ENCODE measurements at regions not wholly inside any gene's neighbourhood (a gene's known extent, or its start where the extent isn't known, plus 50 kb on each side); places are given as distances from the start of the nearest gene placed in this dataset.

DNA sequence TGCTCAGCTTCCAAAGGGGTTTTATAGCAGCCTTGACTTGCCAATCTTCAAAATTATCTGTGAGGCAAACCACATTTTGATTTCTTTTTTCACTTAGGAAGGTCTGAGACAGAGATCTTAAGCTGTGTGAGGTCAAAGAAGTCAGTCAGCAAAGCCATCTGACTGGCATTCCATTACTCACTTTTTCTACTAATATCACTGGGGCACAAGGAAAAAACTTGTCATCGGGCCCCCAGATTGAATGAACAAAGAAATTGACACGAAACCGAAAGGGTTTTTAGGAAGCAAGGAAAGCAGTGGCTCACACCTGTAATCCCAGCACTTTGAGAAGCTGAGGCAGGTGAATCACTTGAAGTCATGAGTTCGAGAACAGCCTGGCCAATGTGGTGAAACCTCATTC, 78.5 kb upstream of the FRMD4A start (continued):
- TF ChIP-seq, protein P1, sequence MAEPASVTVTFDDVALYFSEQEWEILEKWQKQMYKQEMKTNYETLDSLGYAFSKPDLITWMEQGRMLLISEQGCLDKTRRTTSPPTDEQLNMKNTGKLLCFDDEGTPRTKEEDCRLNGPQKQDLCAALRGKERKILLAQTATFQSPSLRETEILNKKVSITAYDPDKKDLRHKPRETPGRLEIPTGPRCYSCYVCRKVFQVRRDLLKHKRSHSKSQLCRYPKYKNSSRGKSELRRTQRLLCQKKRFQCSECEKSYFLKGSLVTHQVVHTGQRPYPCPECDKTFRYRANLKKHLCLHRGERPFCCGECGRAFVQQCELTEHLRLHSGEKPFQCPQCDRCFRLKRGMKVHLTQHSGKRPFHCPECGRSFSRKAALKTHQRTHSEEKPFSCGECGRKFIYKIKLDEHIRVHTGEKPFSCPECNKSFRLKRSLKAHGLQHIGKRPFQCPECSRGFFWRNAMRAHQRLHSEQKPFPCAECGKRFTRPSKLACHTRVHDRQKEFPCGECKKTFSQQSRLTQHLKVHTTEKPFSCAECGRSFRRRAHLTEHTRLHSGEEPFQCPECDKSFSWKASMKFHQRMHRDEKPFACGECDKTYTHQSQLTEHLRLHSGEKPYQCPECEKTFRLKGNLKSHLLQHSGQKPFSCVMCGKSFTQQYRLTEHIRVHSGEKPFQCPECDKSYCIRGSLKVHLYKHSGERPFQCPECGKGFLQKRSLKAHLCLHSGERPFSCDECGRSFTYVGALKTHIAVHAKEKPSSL (CRISPR knock-in tag; conservative IDR thresholded peaks at IDR 0.05) = no peak

DNA sequence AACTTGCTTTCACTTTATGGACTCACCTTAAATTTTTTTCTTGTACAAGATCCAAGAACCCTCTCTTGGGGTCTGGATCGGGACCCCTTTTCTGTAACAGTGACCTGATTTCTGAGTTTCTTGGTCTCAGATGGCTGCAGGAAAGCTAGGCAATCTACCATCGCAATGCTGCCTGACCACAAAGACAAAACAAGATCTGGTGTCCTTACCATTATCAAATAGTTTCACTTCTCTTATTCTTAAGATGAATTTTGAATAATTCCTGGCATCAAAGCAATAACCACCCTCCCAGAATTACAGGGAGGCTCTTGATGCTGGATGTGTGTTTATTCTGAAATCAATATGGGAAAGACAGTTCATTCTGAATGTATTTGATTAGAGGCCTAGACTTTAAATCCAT, 77.4 kb upstream of the FRMD4A start:
- no peak for ATAC-seq
- POLR2A ChIA-PET = no interaction called here
- Mint-ChIP-seq H3K4me3 (no peak overlapping the region), H3K9me3 (no peaks in the 10 kb centered on the region), H3K27me3 (ENCODE audit: low read depth) (peaks cover 2% of the 10 kb centered on the region; the same call in 1 of the 2 replicates), H3K36me3 (no peaks in the 10 kb centered on the region), H3K27ac (no peak overlapping the region), H3K4me1 (peaks cover 9% of the 10 kb centered on the region)
- DNase-seq (ENCODE audit: low spot score) = no peak
- no peak for TF ChIP-seq NR1H2 (CRISPR knock-in tag; IDR thresholded peaks at IDR 0.05)
- no peak for TF ChIP-seq GABPB1 (CRISPR knock-in tag; IDR thresholded peaks at IDR 0.05)
- TF ChIP-seq, protein P2, sequence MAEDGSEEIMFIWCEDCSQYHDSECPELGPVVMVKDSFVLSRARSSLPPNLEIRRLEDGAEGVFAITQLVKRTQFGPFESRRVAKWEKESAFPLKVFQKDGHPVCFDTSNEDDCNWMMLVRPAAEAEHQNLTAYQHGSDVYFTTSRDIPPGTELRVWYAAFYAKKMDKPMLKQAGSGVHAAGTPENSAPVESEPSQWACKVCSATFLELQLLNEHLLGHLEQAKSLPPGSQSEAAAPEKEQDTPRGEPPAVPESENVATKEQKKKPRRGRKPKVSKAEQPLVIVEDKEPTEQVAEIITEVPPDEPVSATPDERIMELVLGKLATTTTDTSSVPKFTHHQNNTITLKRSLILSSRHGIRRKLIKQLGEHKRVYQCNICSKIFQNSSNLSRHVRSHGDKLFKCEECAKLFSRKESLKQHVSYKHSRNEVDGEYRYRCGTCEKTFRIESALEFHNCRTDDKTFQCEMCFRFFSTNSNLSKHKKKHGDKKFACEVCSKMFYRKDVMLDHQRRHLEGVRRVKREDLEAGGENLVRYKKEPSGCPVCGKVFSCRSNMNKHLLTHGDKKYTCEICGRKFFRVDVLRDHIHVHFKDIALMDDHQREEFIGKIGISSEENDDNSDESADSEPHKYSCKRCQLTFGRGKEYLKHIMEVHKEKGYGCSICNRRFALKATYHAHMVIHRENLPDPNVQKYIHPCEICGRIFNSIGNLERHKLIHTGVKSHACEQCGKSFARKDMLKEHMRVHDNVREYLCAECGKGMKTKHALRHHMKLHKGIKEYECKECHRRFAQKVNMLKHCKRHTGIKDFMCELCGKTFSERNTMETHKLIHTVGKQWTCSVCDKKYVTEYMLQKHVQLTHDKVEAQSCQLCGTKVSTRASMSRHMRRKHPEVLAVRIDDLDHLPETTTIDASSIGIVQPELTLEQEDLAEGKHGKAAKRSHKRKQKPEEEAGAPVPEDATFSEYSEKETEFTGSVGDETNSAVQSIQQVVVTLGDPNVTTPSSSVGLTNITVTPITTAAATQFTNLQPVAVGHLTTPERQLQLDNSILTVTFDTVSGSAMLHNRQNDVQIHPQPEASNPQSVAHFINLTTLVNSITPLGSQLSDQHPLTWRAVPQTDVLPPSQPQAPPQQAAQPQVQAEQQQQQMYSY (CRISPR knock-in tag; IDR thresholded peaks at IDR 0.05) = no peak
- no peak for TF ChIP-seq OVOL2 (CRISPR knock-in tag; IDR thresholded peaks at IDR 0.05; ENCODE audit: borderline replicate concordance)
- no peak for TF ChIP-seq FOXP1 (CRISPR knock-in tag; IDR thresholded peaks at IDR 0.05; ENCODE audit: borderline replicate concordance)
- no peak for TF ChIP-seq ZNF263 (CRISPR knock-in tag; IDR thresholded peaks at IDR 0.05; ENCODE audit: low read depth)
- TF ChIP-seq, protein P3, sequence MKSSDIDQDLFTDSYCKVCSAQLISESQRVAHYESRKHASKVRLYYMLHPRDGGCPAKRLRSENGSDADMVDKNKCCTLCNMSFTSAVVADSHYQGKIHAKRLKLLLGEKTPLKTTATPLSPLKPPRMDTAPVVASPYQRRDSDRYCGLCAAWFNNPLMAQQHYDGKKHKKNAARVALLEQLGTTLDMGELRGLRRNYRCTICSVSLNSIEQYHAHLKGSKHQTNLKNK (CRISPR knock-in tag; IDR thresholded peaks at IDR 0.05) = no peak
- CTCF ChIA-PET = interaction anchor here (1.5 kb wide), 1 partner anchor 11 kb away, joined by 7 read pairs; no protein-coding TSS in a partner anchor

DNA sequence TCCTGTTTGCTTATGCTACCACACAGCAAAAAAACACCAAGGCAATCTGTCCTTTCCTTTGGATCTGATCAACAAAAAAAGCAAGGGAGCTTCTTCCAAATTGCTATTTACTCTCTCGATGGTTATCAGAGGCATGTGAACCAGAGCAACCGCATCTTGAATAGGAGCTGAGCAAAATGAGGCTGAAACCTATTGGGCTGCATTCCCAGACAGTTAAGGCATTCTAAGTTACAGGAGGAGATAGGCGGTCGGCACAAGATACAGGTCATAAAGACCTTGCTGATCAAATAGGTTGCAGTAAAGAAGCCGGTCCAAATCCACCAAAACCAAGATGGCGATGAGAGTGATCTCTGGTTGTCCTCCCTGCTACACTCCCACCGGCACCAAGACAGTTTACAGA, 76.8 kb upstream of the FRMD4A start:
- no peaks in the 10 kb centered on the region for H3K36me3 Mint-ChIP-seq
- CTCF ChIA-PET = interaction anchor here (1.5 kb wide), 1 partner anchor 10 kb away, joined by 7 read pairs; no protein-coding TSS in a partner anchor
- peaks cover 2% of the 10 kb centered on the region for H3K9me3 Mint-ChIP-seq
- DNase-seq (ENCODE audit: low spot score) (no peak), ATAC-seq (no peak)
- POLR2A ChIA-PET = interaction anchor here (0.6 kb wide), 1 partner anchor 10 kb away, joined by 3 read pairs; no protein-coding TSS in a partner anchor
- H3K4me3 Mint-ChIP-seq = no peak overlapping the region
- H3K27ac Mint-ChIP-seq = no peak overlapping the region
- no peak for TF ChIP-seq ZNF232 (CRISPR knock-in tag; IDR thresholded peaks at IDR 0.05)
- TF ChIP-seq, protein P2 (CRISPR knock-in tag; IDR thresholded peaks at IDR 0.05) = no peak
- no peak for TF ChIP-seq HMGA2 (CRISPR knock-in tag; IDR thresholded peaks at IDR 0.05)
- TF ChIP-seq, protein P4, sequence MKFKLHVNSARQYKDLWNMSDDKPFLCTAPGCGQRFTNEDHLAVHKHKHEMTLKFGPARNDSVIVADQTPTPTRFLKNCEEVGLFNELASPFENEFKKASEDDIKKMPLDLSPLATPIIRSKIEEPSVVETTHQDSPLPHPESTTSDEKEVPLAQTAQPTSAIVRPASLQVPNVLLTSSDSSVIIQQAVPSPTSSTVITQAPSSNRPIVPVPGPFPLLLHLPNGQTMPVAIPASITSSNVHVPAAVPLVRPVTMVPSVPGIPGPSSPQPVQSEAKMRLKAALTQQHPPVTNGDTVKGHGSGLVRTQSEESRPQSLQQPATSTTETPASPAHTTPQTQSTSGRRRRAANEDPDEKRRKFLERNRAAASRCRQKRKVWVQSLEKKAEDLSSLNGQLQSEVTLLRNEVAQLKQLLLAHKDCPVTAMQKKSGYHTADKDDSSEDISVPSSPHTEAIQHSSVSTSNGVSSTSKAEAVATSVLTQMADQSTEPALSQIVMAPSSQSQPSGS (CRISPR knock-in tag; IDR thresholded peaks at IDR 0.05; ENCODE audit: borderline replicate concordance, low read depth) = no peak
- TF ChIP-seq, protein P5, sequence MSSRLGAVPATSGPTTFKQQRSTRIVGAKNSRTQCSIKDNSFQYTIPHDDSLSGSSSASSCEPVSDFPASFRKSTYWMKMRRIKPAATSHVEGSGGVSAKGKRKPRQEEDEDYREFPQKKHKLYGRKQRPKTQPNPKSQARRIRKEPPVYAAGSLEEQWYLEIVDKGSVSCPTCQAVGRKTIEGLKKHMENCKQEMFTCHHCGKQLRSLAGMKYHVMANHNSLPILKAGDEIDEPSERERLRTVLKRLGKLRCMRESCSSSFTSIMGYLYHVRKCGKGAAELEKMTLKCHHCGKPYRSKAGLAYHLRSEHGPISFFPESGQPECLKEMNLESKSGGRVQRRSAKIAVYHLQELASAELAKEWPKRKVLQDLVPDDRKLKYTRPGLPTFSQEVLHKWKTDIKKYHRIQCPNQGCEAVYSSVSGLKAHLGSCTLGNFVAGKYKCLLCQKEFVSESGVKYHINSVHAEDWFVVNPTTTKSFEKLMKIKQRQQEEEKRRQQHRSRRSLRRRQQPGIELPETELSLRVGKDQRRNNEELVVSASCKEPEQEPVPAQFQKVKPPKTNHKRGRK (CRISPR knock-in tag; IDR thresholded peaks at IDR 0.05; ENCODE audit: borderline replicate concordance) = no peak
- H3K4me1 Mint-ChIP-seq = peaks cover 9% of the 10 kb centered on the region
- peaks cover 2% of the 10 kb centered on the region; the same call in 1 of the 2 replicates for H3K27me3 Mint-ChIP-seq (ENCODE audit: low read depth)

Measured in WTC11 (cell line).